Trophoblast cell (in vitro differentiated cells and primary cell): ENCODE measurements at regions not wholly inside any gene's neighbourhood (a gene's known extent, or its start where the extent isn't known, plus 50 kb on each side); places are given as distances from the start of the nearest gene placed in this dataset.
A peak's percentile ranks its signal among the peaks of the same experiment; 100 is the strongest.

Source experiments
- DNase-seq, 2 donors: peaks; one replicate each; pipeline ENCODE4 v3.0.0-alpha.2; 2016
- H2AFZ ChIP-seq: 2 replicates; pipeline ENCODE4 v1.6.1; 2013; ENCODE audit warnings: low read length, moderate library complexity, mild to moderate bottlenecking; ENCODE audit not compliant: insufficient read depth, poor library complexity
- H2AK5ac ChIP-seq: 2 replicates; pipeline ENCODE4 v1.6.1; 2013; ENCODE audit warnings: mild to moderate bottlenecking, low read length
- H2BK120ac ChIP-seq: 2 replicates; pipeline ENCODE4 v1.6.1; 2013; ENCODE audit warnings: low read length, mild to moderate bottlenecking, moderate library complexity; ENCODE audit not compliant: insufficient read depth, poor library complexity
- H2BK12ac ChIP-seq: 2 replicates; pipeline ENCODE4 v1.6.1; 2013; ENCODE audit warnings: mild to moderate bottlenecking, low read length, moderate library complexity
- H2BK5ac ChIP-seq: 2 replicates; pipeline ENCODE4 v1.6.1; 2013; ENCODE audit warnings: low read length, low read depth, moderate library complexity, mild to moderate bottlenecking; ENCODE audit not compliant: poor library complexity
- H3K14ac ChIP-seq: 2 replicates; pipeline ENCODE4 v1.6.1; 2013; ENCODE audit warnings: mild to moderate bottlenecking, low read length
- H3K18ac ChIP-seq: 2 replicates; pipeline ENCODE4 v1.6.1; 2013; ENCODE audit warnings: mild to moderate bottlenecking, low read length
- H3K23ac ChIP-seq: 2 replicates; pipeline ENCODE4 v1.6.1; 2013; ENCODE audit warnings: low read length
- H3K27ac ChIP-seq: 2 replicates; pipeline ENCODE4 v1.5.1; 2013; ENCODE audit warnings: low read depth, mild to moderate bottlenecking, inconsistent platforms, low read length, moderate library complexity
- H3K27me3 ChIP-seq: 2 replicates; pipeline ENCODE4 v1.6.1; 2013; ENCODE audit warnings: inconsistent platforms, mild to moderate bottlenecking, low read length, moderate library complexity; ENCODE audit not compliant: insufficient read depth
- H3K36me3 ChIP-seq, 2 experiments: 1 replicate in 1 of 2; 2 replicates in 1 of 2; pipeline ENCODE4 v1.6.1; 2013; ENCODE audit warnings: low read length in 2 of 2, mild to moderate bottlenecking in 2 of 2, moderate library complexity in 1 of 2; ENCODE audit not compliant: insufficient read depth in 2 of 2, control insufficient read depth in 1 of 2
- H3K4ac ChIP-seq: 2 replicates; pipeline ENCODE4 v1.6.1; 2013; ENCODE audit warnings: low read depth, mild to moderate bottlenecking, low read length, moderate library complexity
- H3K4me1 ChIP-seq, 2 experiments: 1 replicate in 1 of 2; 2 replicates in 1 of 2; pipeline ENCODE4 v1.6.1; 2013; ENCODE audit warnings: low read length in 2 of 2, mild to moderate bottlenecking in 2 of 2, moderate library complexity in 1 of 2; ENCODE audit not compliant: insufficient read depth in 2 of 2, control insufficient read depth in 1 of 2
- H3K4me2 ChIP-seq: 2 replicates; pipeline ENCODE4 v1.6.1; 2013; ENCODE audit warnings: inconsistent platforms, mild to moderate bottlenecking, low read length, moderate library complexity
- H3K4me3 ChIP-seq: 2 replicates; pipeline ENCODE4 v1.5.1; 2013; ENCODE audit warnings: mild to moderate bottlenecking, low read depth, low read length, inconsistent platforms
- H3K79me1 ChIP-seq: one replicate; pipeline ENCODE4 v1.6.1; 2013; ENCODE audit warnings: low read length
- H3K79me2 ChIP-seq: 2 replicates; pipeline ENCODE4 v1.6.1; 2013; ENCODE audit warnings: low read length, mild to moderate bottlenecking; ENCODE audit not compliant: control insufficient read depth, insufficient read depth, poor library complexity
- H3K9ac ChIP-seq: 2 replicates; pipeline ENCODE4 v1.6.1; 2013; ENCODE audit warnings: mild to moderate bottlenecking, low read length
- H3K9me3 ChIP-seq: 2 replicates; pipeline ENCODE4 v1.6.1; 2013; ENCODE audit warnings: low read depth, mild to moderate bottlenecking, control low read depth, inconsistent platforms, low read length; ENCODE audit not compliant: insufficient read depth
- H4K12ac ChIP-seq: 2 replicates; pipeline ENCODE4 v1.6.1; 2013; ENCODE audit warnings: low read depth, mild to moderate bottlenecking, low read length, moderate library complexity
- H4K8ac ChIP-seq: 2 replicates; pipeline ENCODE4 v1.6.1; 2013; ENCODE audit warnings: low read depth, mild to moderate bottlenecking, low read length, moderate library complexity
- H4K91ac ChIP-seq: one replicate; pipeline ENCODE4 v1.6.1; 2013; ENCODE audit warnings: low read depth, mild to moderate bottlenecking, low read length, moderate library complexity
- WGBS: extraction: QIAGEN DNeasy Blood & Tissue Kit; methylation state at CpG from one replicate; pipeline ENCODE4 v1.1.7; 2013; ENCODE audit warnings: missing lambda C conversion rate; ENCODE audit not compliant: insufficient read length, insufficient coverage; ENCODE audit errors: extremely low coverage; 5-methylcytosine and 5-hydroxymethylcytosine counted together

DNA sequence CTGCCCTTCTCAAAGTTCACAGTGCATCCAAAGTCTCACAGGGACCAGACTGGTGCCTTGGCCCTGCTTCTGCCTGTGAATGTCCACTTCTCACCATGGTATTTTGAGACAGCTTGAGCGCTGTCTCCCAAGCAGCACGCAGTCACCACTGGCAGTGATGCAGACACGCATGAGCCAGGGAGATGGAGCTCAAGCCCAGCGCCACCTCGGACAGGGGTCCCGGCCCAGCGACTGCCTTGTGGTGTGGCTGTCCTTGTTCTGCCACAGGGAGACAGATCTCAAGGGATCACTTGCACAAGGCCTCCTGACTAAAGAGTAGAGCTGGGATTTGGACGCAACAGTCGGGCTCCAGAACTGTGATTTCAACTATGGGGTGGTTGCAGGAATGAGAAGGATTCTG lies 92.6 kb upstream of the MBL2 start:
- Histone ChIP-seq H2BK5ac (no peak overlapping the region), H3K4ac (no peak overlapping the region), H2AFZ (no peak overlapping the region)

DNA sequence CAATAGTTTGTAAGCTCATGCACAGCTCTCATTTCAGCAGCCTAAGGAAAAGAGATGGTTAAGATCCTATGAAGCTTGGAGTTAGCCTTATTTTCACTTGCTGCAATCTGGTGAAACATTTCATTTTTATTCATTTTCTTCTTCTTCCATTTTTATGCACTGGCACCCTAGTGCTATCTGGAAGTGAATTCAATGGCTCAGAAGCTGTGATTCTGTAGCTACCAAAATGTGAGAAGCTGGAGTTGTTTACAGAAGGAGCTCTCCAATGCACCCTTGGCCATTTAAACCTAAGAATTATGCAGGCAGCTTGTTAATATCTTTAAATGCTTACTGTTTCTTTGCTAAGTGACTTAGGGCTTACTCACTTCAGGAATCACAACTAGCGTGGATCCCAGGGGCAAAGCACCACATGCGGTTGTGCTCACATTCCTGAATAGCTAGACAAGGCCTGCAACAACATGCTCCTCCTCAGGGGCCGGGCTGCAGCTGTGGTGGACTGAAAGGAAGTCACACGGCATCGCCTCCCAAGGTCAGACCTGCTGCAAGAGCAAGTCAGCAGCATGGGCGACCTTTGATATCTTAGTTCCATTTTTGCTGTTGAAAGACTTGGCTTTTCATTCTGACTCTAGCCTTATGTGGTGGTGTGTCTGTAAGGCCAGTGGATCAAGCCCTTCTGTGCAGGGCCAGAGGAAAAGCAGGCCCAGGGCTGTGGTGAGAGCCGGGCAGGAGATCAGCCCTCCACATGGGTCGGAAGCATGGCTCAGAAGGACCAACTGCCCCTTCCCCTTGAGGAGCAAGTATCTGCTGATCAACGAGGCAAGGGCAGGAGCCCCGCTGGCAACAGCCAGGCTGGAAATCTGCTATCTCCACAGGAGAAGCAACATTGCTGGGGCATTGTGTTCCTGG lies 91.9 kb upstream of the MBL2 start:
- peak overlapping the region; percentile 32 for H2AK5ac ChIP-seq
- H4K91ac ChIP-seq = peak overlapping the region; percentile 60
- no peaks in the 10 kb centered on the region for H3K79me2 ChIP-seq
- H3K9me3 ChIP-seq = peaks cover 6% of the 10 kb centered on the region
- no peak overlapping the region for H2BK120ac ChIP-seq
- no peak overlapping the region for H4K12ac ChIP-seq
- peak overlapping the region; percentile 21 for H2BK12ac ChIP-seq
- no peak overlapping the region for H3K4me2 ChIP-seq
- H3K23ac ChIP-seq = no peak overlapping the region
- peak; percentile 55 to 67 for DNase-seq
- peak overlapping the region; percentile 20 for H4K8ac ChIP-seq
- peak overlapping the region; percentile 22 for H3K18ac ChIP-seq
- H3K9ac ChIP-seq = no peak overlapping the region
- H3K36me3 ChIP-seq = peaks cover 0 to 3% of the 10 kb centered on the region in 2 experiments
- H2BK5ac ChIP-seq = peak overlapping the region; percentile 14
- H3K4me1 ChIP-seq = peaks cover 4 to 7% of the 10 kb centered on the region in 2 experiments
- H3K4ac ChIP-seq = no peak overlapping the region
- no CpG with 5 or more reads among the region's 10 CpGs for WGBS
- H3K27me3 ChIP-seq = no peaks in the 10 kb centered on the region
- no peak overlapping the region for H3K27ac ChIP-seq
- peak overlapping the region; percentile 60 for H3K14ac ChIP-seq
- peaks cover 4% of the 10 kb centered on the region for H3K79me1 ChIP-seq
- H2AFZ ChIP-seq = no peak overlapping the region
- no peak overlapping the region for H3K4me3 ChIP-seq

More for the DNA sequence above, 92.6 kb upstream of the MBL2 start:
- Histone ChIP-seq H4K12ac (no peak overlapping the region), H3K27me3 (no peaks in the 10 kb centered on the region), H3K23ac (no peak overlapping the region), H4K91ac (peak overlapping the region; percentile 60), H3K27ac (no peak overlapping the region), H2AK5ac (peak overlapping the region; percentile 73), H3K9ac (no peak overlapping the region), H3K18ac (no peak overlapping the region), H4K8ac (no peak overlapping the region), H3K14ac (peak overlapping the region; percentile 13), H3K4me3 (no peak overlapping the region), H3K79me2 (no peaks in the 10 kb centered on the region), H3K79me1 (peaks cover 4% of the 10 kb centered on the region), H3K4me2 (no peak overlapping the region), H3K9me3 (peaks cover 6% of the 10 kb centered on the region), H2BK12ac (peak overlapping the region; percentile 51), H2BK120ac (peak overlapping the region; percentile 68), H3K36me3 (peaks cover 0 to 3% of the 10 kb centered on the region in 2 experiments), H3K4me1 (peaks cover 4 to 7% of the 10 kb centered on the region in 2 experiments)
- no CpG with 5 or more reads among the region's 9 CpGs for WGBS
- DNase-seq = no peak

DNA sequence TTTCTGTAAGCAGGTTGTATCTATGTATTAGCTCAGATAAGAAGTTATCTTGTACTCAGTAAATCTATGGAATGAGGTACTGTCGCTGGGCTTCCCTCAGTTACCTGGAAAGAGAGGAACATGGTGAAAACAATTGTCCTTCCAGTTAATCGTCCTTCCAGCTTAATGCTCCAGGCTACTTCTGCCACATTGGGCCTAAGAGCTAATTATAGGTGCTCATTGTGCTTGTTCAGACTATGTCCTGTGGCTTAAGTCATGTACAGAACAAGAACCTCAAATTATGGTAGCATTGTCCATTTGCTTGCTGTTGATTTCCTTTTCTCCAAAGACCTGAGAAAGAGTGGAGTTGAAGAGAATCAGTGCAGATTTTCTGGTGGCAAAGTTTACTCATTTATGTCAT lies 86.1 kb upstream of the MBL2 start:
- Histone ChIP-seq H3K79me1 (no peaks in the 10 kb centered on the region), H3K4me1 (no peaks in the 10 kb centered on the region), H2AFZ (no peak overlapping the region), H3K27me3 (no peaks in the 10 kb centered on the region), H3K79me2 (no peaks in the 10 kb centered on the region), H3K27ac (no peak overlapping the region), H3K9me3 (no peaks in the 10 kb centered on the region), H2BK12ac (no peak overlapping the region), H3K36me3 (no peaks in the 10 kb centered on the region), H3K23ac (no peak overlapping the region), H2BK5ac (no peak overlapping the region), H4K8ac (no peak overlapping the region), H4K91ac (no peak overlapping the region), H3K18ac (no peak overlapping the region), H3K4me2 (no peak overlapping the region), H3K4ac (no peak overlapping the region), H3K9ac (no peak overlapping the region), H4K12ac (no peak overlapping the region), H2AK5ac (no peak overlapping the region), H3K4me3 (no peak overlapping the region), H3K14ac (no peak overlapping the region), H2BK120ac (no peak overlapping the region)
- no CpG with 5 or more reads among the region's 2 CpGs for WGBS
- no peak for DNase-seq

DNA sequence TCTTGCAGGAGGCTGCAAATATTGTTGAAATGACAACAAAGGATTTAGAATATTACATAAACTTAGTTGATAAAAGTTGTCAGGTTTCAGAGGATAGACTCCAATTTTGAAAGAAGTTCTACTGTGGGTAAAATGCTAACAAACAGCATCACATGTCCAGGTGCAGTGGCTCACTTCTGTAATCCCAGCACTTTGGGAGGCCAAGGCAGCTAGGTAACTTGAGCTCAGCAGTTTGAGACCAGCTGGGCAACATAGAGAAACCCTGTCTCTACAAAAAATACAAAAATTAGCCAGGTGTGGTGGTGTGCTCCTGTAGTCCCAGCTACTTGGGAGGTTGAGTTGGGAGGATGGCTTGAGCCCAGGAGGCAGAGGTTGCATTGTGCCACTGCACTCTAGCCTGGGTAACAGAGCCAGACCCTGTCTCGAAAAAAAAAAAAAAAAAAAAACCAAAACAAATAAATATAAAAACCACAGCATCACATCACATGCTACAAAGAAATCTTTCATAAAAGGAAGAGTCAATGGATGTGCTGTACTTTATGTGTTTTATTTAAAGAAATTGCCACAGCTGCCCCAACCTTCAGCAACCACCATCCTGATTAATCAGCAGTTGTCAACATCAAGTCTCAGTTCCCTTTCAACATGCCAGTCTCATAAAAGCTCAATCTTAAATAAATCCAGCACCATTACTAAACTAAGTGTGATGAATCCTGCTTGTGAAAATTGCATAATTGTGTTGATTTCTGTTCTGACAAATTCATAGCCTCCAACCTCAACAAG lies 83.2 kb upstream of the MBL2 start:
- H4K12ac ChIP-seq = no peak overlapping the region
- no peaks in the 10 kb centered on the region for H3K27me3 ChIP-seq
- no peak overlapping the region for H4K91ac ChIP-seq
- WGBS = no CpG with 5 or more reads among the region's 1 CpG
- H3K9ac ChIP-seq = no peak overlapping the region
- no peak overlapping the region for H3K27ac ChIP-seq
- no peak for DNase-seq
- no peak overlapping the region for H4K8ac ChIP-seq
- H3K79me2 ChIP-seq = no peaks in the 10 kb centered on the region
- no peak overlapping the region for H2AK5ac ChIP-seq
- H3K4me1 ChIP-seq = no peaks in the 10 kb centered on the region
- no peak overlapping the region for H2AFZ ChIP-seq
- H3K23ac ChIP-seq = no peak overlapping the region
- H3K36me3 ChIP-seq = no peaks in the 10 kb centered on the region
- H3K79me1 ChIP-seq = no peaks in the 10 kb centered on the region
- H3K14ac ChIP-seq = no peak overlapping the region
- H3K4me3 ChIP-seq = no peak overlapping the region
- H3K4me2 ChIP-seq = no peak overlapping the region
- H3K18ac ChIP-seq = no peak overlapping the region
- no peak overlapping the region for H2BK12ac ChIP-seq
- H3K9me3 ChIP-seq = peaks cover 2% of the 10 kb centered on the region
- H2BK5ac ChIP-seq = no peak overlapping the region
- no peak overlapping the region for H2BK120ac ChIP-seq
- no peak overlapping the region for H3K4ac ChIP-seq
